ENCODE measurements at regions not wholly inside any gene's neighbourhood (a gene's known extent, or its start where the extent isn't known, plus 50 kb on each side); places are given as distances from the start of the nearest gene placed in this dataset.

GRCh38 chr3:168997488-168997887 is 666.0 kb downstream of the MECOM start:
- CTCF ChIA-PET = no interaction called here
- Histone ChIP-seq H4K20me1 (ENCODE audit: insufficient read depth) (no peaks in the 10 kb centered on the region), H3K36me3 (ENCODE audit: control insufficient read depth in 1 of 2, insufficient read depth in 2 of 2, low read length in 2 of 2) (no peaks in the 10 kb centered on the region), H3K27ac (ENCODE audit: low read depth, low read length) (no peak overlapping the region), H3K9me3 (ENCODE audit: control insufficient read depth in 1 of 2, insufficient read depth in 1 of 2, low read depth in 1 of 2, low read length in 2 of 2) (no peaks in the 10 kb centered on the region), H3K4me3 (replicated peaks in 1 of 2; ENCODE audit: low read depth in 1 of 2, low read length in 2 of 2) (no peak overlapping the region), H3K4me1 (ENCODE audit: control insufficient read depth in 1 of 2, insufficient read depth in 2 of 2, low read length in 2 of 2) (no peaks in the 10 kb centered on the region), H3K79me2 (ENCODE audit: insufficient read depth, low read length) (no peaks in the 10 kb centered on the region), H3K27me3 (ENCODE audit: insufficient read depth, low read length) (no peaks in the 10 kb centered on the region), H2AFZ (ENCODE audit: low read depth, low read length, poor library complexity, severe bottlenecking) (no peak overlapping the region), H3K9ac (ENCODE audit: low read length) (no peak overlapping the region), H3K9me2 (ENCODE audit: insufficient read depth) (no peaks in the 10 kb centered on the region), H3K4me2 (ENCODE audit: low read length) (no peak overlapping the region)
- ATAC-seq = no peak
- BruUV-seq (replicated peaks) = no TSS peak
- POLR2A ChIA-PET = no interaction called here
- RAD21 ChIA-PET (ENCODE audit: low non-redundant PET in 1 of 2, low total read pairs in 2 of 2, uncharacterized antibody in 2 of 2, unreplicated experiment in 2 of 2) = no interaction called here
- intact Hi-C loops (cut with micrococcal nuclease) = no loop called here
- TF ChIP-seq ZBTB33 (IDR thresholded peaks at IDR 0.05; ENCODE audit: extremely low read depth, insufficient replicate concordance, low read length) = no peak
- DNase-seq (ENCODE audit: low read depth, low spot score) = no peak

DNA sequence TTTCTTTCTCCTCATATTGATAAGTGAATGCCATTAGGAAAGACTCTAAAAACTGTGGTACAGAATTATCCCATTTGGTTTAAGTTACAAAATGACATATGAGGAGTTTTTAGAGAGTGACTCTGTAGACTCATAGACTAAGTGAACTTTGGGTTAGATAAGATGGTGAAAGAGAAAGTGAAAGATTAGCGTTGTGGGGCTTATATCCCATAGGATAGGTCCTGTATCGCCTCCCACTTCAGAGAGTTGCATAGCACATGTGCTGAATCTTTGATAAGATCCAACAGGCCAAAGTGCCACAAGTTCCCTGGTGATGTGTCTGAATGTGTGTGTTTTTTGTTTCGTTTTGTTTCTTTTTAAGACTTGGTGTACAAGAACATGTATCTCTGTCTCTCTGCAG is 666.9 kb downstream of the MECOM start:
- H3K4me3 ChIP-seq (replicated peaks in 1 of 2; ENCODE audit: low read depth in 1 of 2, low read length in 2 of 2) = no peak overlapping the region
- ChIA-PET POLR2A (no interaction called here), RAD21 (ENCODE audit: low non-redundant PET in 1 of 2, low total read pairs in 2 of 2, uncharacterized antibody in 2 of 2, unreplicated experiment in 2 of 2) (no interaction called here), CTCF (no interaction called here)
- no TSS peak for BruUV-seq (replicated peaks)
- H3K4me2 ChIP-seq (ENCODE audit: low read length) = no peak overlapping the region
- H3K9me2 ChIP-seq (ENCODE audit: insufficient read depth) = no peaks in the 10 kb centered on the region
- H3K9me3 ChIP-seq (ENCODE audit: control insufficient read depth in 1 of 2, insufficient read depth in 1 of 2, low read depth in 1 of 2, low read length in 2 of 2) = no peaks in the 10 kb centered on the region
- H3K4me1 ChIP-seq (ENCODE audit: control insufficient read depth in 1 of 2, insufficient read depth in 2 of 2, low read length in 2 of 2) = no peaks in the 10 kb centered on the region
- intact Hi-C loops (cut with micrococcal nuclease) = no loop called here
- H3K27ac ChIP-seq (ENCODE audit: low read depth, low read length) = no peak overlapping the region
- H3K9ac ChIP-seq (ENCODE audit: low read length) = no peak overlapping the region
- no peak for ATAC-seq
- no peaks in the 10 kb centered on the region for H3K79me2 ChIP-seq (ENCODE audit: insufficient read depth, low read length)
- H4K20me1 ChIP-seq (ENCODE audit: insufficient read depth) = no peaks in the 10 kb centered on the region
- DNase-seq (ENCODE audit: low read depth, low spot score) = no peak
- no peak overlapping the region for H2AFZ ChIP-seq (ENCODE audit: low read depth, low read length, poor library complexity, severe bottlenecking)
- no peaks in the 10 kb centered on the region for H3K36me3 ChIP-seq (ENCODE audit: control insufficient read depth in 1 of 2, insufficient read depth in 2 of 2, low read length in 2 of 2)
- H3K27me3 ChIP-seq (ENCODE audit: insufficient read depth, low read length) = no peaks in the 10 kb centered on the region
- TF ChIP-seq CBX3 (IDR thresholded peaks at IDR 0.05; ENCODE audit: low read depth) (no peak), TCF7L2 (IDR thresholded peaks at IDR 0.05; ENCODE audit: borderline replicate concordance, extremely low read depth, insufficient read depth, insufficient read length) (no peak), CTCF (IDR thresholded peaks at IDR 0.05 in 2 of 3, conservative IDR thresholded peaks at IDR 0.05 in 1 of 3; ENCODE audit: borderline replicate concordance in 1 of 3, insufficient read depth in 1 of 3, low read depth in 2 of 3, low read length in 2 of 3) (no peak), CEBPB (IDR thresholded peaks at IDR 0.05; ENCODE audit: low read depth) (no peak), JUND (IDR thresholded peaks at IDR 0.05) (no peak), SP1 (IDR thresholded peaks at IDR 0.05; ENCODE audit: low read depth) (no peak), SRF (IDR thresholded peaks at IDR 0.05; ENCODE audit: low read depth) (no peak), YY1 (IDR thresholded peaks at IDR 0.05; ENCODE audit: extremely low read depth, insufficient replicate concordance, low read depth, low read length) (no peak), SIN3A (IDR thresholded peaks at IDR 0.05; ENCODE audit: low read depth) (no peak), ZBTB33 (IDR thresholded peaks at IDR 0.05; ENCODE audit: extremely low read depth, insufficient replicate concordance, low read length) (no peak), ELF1 (IDR thresholded peaks at IDR 0.05; ENCODE audit: borderline replicate concordance, low read depth) (no peak), ATF3 (IDR thresholded peaks at IDR 0.05) (no peak), RAD21 (IDR thresholded peaks at IDR 0.05; ENCODE audit: low read depth) (no peak), EGR1 (IDR thresholded peaks at IDR 0.05; ENCODE audit: low read depth) (no peak)
